HG02759 (cell line): ENCODE measurements at regions not wholly inside any gene's neighbourhood (a gene's known extent, or its start where the extent isn't known, plus 50 kb on each side); places are given as distances from the start of the nearest gene placed in this dataset.
"Not testable (repeated sequence)": the region's sequence is repeated elsewhere in the genome, so short reads cannot be mapped to it uniquely, and the experiment has no call there.

Experiments used
- ATAC-seq: cut with Tn5 transposase; IDR thresholded peaks from one replicate; pipeline ENCODE4 v1.9.1; 2021; ENCODE audit warnings: mild to moderate bottlenecking, moderate library complexity; ENCODE audit not compliant: unreplicated experiment

GRCh38 chr1:115536279-115536816, 105.4 kb upstream of the VANGL1 start:
- no peak for ATAC-seq

GRCh38 chr1:115534106-115534505, 107.7 kb upstream of the VANGL1 start:
- ATAC-seq = no peak

DNA sequence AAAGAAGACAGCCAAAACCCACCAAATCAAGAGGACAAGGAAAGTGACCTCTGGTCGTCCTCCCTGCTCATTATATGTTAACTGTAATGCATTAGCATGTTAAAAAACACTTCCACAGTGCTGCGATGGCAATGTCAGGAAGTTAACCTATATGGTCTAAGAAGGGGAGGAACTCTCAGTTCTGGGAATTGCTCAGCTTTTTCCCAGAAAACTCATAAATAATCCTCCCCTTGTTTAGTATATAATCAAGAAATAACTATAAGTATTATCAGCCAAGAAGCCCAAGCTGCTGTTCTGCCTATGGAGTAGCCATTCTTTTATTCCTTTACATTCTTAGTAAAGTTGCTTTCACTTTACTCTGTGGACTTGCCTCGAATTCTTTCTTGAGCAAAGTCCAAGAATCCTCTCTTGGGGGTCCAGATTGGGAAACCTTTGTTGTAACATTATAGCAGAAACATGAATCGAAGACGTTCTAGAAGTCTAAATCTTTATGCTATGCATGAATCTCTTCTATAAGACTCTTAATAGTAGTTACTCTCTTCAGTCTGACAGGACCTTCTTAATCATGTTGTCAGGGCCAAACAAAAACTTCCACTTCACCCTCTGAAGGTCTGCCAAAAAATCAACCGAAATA, 110.0 kb upstream of the VANGL1 start:
- no peak for ATAC-seq

DNA sequence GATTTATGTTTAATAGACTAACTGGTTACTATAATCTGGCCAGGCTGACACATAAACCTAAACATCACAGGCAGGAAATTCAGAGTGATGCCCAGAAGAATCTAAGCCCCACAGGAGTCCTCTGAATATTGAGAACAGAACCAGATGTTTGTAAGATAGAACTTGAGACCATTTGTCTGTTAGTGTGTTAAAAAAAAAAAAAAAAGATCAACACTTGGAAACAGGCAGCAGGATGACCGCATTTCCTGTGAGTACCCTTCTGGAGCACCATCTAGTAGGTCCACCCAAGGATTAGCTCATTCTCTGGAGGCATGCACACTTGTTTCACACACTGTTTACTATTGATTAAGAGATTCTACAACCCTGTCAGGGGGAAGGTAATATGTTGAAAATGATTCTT, 111.4 kb upstream of the VANGL1 start:
- no peak for ATAC-seq

- no peak for ATAC-seq
These were observed 112.4 kb upstream of the VANGL1 start for GRCh38 chr1:115529216-115529897.

DNA sequence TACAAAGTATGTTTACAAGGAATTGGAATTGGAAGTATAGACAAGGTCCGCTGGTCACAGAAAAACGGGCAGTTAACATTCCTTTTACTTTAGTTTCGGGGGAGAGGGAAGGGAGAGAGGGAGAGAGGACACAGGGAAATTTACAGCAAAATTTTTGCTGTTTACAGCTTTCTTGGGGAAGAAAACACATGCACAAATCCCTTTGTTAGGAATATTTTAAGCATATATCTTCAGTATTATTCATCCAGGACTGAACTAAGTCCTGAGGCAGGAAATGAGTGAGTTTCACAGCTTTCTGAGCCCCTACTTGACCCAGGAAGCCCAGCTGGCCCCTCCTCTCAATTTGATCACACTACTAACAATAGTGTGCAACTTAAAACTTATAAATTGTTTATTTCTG, 113.4 kb upstream of the VANGL1 start:
- ATAC-seq = not testable (repeated sequence)

- no peak for ATAC-seq
These were observed 114.0 kb upstream of the VANGL1 start for GRCh38 chr1:115527746-115528145.

DNA sequence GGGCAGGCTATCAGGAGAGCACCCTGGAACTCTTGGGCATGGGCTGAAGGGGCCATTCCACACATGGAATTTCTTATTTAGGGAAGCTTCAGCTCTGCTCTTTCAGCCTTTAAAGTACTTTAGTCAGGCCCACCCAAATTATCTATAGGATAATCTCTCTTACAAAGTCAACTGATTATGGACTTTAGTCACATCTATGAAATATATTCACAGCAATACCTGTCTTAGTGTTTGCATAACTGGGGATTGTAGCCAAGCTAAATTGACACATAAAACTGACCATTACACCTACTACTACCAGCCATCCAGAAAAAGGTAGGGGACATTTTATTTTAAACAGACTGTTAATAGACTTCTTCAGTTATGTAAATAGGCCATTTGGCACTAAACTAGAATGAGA, 114.9 kb upstream of the VANGL1 start:
- no peak for ATAC-seq

- no peak for ATAC-seq
These were observed 117.5 kb upstream of the VANGL1 start for GRCh38 chr1:115524236-115524635.

DNA sequence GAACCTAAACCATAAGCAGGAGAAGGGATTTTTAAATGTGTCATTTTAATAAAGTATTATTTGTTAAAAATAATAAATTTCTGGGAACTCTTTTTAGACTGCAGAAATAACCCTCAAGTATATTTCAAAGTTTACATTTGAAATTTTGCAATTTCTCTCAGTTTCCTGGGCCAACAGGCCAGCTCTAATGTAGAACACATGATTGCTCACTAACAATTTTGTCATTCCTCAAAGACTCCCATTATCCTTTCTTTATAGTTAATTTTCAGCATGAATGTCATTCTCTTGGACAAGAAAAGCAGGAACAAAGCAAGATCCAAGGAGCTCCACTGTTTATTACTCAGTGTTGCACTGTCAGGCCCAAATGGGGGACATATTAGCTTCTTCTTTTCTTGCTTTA, 119.4 kb upstream of the VANGL1 start:
- no peak for ATAC-seq

GRCh38 chr1:115515270-115515669, 126.5 kb upstream of the VANGL1 start:
- no peak for ATAC-seq

GRCh38 chr1:115510226-115510625, 131.5 kb upstream of the VANGL1 start:
- ATAC-seq = not testable (repeated sequence)

DNA sequence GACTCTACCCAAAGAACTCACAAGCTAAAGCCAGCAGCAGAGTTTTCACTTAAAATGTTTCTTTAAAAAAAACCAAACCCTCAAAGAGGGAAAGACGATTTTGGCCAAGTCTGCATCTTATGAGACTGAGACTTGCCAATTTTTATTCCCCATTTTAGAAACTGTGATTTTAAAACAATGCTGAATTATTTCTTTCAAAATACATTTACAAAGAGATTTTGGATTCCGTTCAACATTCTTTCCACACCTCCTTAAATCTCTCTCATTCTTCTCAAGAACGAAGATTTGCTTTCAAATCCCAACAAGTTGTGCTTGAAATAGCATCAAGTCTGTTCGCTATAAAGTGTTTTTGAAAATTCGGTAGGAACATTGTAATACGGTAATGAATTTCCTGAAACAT, 133.9 kb upstream of the VANGL1 start:
- ATAC-seq = no peak

- no peak for ATAC-seq
These were observed 134.7 kb upstream of the VANGL1 start for GRCh38 chr1:115506924-115507589.

DNA sequence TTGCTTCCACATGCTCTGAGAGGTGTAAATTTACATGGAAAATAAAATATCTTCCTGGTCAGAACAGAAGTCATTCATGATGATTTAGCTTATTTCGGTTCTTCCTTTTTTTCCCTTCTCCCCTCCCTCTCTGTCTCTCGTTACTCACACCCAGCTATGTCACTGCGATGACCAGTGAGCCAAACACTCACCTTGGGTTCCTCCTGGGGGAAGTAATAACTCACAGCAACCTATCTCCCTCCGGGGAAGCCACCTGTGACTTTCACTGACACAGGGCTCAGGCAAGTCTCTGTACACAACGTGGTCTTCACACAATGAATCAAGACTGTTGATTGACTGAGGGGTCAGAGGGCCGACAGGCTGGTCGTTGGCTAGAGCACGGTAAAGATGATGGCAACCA, 135.3 kb upstream of the VANGL1 start:
- ATAC-seq = no peak

- no peak for ATAC-seq
These were observed 136.6 kb upstream of the VANGL1 start for GRCh38 chr1:115505148-115505571.

DNA sequence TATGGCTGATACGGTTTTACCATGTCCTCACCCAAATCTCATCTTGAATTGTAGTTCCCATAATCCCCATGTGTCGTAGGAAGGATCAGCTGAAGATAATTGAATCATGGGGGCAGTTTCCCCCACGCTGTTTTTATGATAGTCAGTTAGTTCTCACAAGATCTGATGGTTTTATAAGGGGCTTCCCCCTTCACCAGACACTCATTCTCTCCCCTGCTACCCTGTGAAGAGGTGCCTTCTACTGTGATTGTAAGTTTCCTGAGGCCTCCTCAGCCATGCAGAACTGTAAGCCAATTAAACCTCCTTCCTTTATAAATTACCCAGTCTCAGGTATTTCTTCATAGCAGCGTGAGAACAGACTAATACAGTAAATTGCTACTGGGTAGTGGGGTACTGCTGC, 139.6 kb upstream of the VANGL1 start:
- ATAC-seq = not testable (repeated sequence)

DNA sequence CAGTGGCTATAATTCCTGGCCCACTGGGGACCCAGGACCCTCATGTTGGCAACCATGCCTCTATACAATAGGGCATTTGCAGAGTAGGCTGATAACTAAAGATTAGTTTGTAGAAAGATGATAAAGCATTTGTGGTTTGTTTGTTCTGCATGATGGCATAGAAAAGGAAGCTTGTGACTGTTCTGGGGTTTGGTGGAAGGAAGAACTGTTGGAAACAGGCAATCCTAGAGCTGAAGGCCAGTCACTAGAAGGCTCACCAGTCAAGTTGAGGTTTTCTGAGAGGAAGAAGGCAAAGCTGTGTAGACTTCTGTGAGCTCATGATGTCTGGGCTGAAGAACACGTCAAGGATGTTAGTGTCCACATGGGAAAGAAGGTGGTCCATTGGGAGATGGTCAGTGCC, 140.3 kb upstream of the VANGL1 start:
- no peak for ATAC-seq

- no peak for ATAC-seq
These were observed 142.5 kb upstream of the VANGL1 start for GRCh38 chr1:115499253-115499652.

GRCh38 chr1:115496904-115497527, 144.8 kb upstream of the VANGL1 start:
- ATAC-seq = no peak

- no peak for ATAC-seq
These were observed 146.1 kb upstream of the VANGL1 start for GRCh38 chr1:115495625-115496024.
